Activated naive CD4-positive, alpha-beta T cell treated with anti-CD3 and anti-CD28 coated beads, Interleukin-2, amount 10 ng/mL, durations not matched to agents 7 days and 5 days (primary cell): ENCODE measurements at regions not wholly inside any gene's neighbourhood (a gene's known extent, or its start where the extent isn't known, plus 50 kb on each side); places are given as distances from the start of the nearest gene placed in this dataset.

Experiments used
- CTCF ChIA-PET: fragments of 350-600 bp; sonication (Branson Sonifier 250); formaldehyde crosslinking; loops from one replicate; lab custom pipeline; 2021; ENCODE audit warnings: antibody characterized with exemption; lab: Charles Lee
- DNase-seq: peaks from one replicate; pipeline ENCODE4 v3.0.0-alpha.2; 2020
- H3K27ac Mint-ChIP-seq: one replicate; pipeline ENCODE4 v1.8.0; 2021; ENCODE audit warnings: mild to moderate bottlenecking, moderate library complexity, mixed read lengths
- H3K27me3 Mint-ChIP-seq: one replicate; pipeline ENCODE4 v1.8.0; 2021; ENCODE audit warnings: mild to moderate bottlenecking, mixed read lengths
- H3K36me3 Mint-ChIP-seq: one replicate; pipeline ENCODE4 v1.8.0; 2021; ENCODE audit warnings: mixed read lengths
- H3K4me1 Mint-ChIP-seq: one replicate; pipeline ENCODE4 v1.8.0; 2021; ENCODE audit warnings: mixed read lengths
- H3K4me3 Mint-ChIP-seq: one replicate; pipeline ENCODE4 v1.8.0; 2021; ENCODE audit warnings: mild to moderate bottlenecking, moderate library complexity, mixed read lengths
- H3K9me3 Mint-ChIP-seq: one replicate; pipeline ENCODE4 v1.8.0; 2021; ENCODE audit warnings: mixed read lengths

DNA sequence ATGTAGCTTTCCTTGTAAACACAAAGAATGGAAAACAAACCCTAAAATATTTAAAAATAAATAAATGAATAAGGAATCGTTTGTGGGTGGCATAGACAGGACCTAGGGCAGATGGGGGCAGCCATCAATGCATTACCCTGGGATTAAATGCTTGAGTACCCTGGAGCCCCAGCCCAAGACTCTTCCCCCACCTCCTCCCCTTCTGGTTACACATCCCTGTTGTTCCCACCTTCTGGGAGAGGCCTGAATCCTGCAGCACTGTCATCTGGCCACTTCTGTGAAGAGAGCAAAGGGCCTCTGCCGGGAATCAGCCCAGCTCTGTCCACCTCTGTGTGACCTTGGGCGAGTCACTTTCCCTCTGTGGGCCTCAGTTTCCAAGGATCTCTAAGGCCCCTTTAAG is 61.6 kb upstream of the COL13A1 start:
- Mint-ChIP-seq H3K36me3 (no peaks in the 10 kb centered on the region), H3K4me3 (no peak overlapping the region), H3K4me1 (peaks cover 6% of the 10 kb centered on the region), H3K9me3 (no peaks in the 10 kb centered on the region), H3K27me3 (peaks cover 71% of the 10 kb centered on the region), H3K27ac (no peak overlapping the region)
- no peak for DNase-seq
- CTCF ChIA-PET, result no interaction called here

DNA sequence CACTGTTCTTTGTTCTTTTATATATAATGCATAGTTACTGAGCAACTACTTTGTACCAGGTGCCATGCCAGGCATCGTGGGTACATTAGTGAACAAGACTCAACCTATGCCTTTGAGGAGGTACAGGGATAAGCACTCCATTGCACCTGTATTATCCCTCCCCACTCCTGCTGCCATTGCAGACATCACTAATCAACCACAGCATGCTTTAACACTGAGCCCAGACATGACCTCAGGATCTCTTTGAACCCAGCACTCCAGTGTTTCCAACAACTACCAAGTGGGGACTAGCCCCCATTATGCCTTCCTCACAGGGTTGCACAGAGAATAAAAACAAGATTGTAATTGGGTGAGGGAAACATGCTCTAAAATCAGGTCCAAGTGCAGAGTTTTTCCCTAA is 60.5 kb upstream of the COL13A1 start:
- H3K4me1 Mint-ChIP-seq, result no peaks in the 10 kb centered on the region
- no peak overlapping the region for H3K4me3 Mint-ChIP-seq
- no peaks in the 10 kb centered on the region for H3K9me3 Mint-ChIP-seq
- H3K36me3 Mint-ChIP-seq, result no peaks in the 10 kb centered on the region
- peaks cover 65% of the 10 kb centered on the region for H3K27me3 Mint-ChIP-seq
- no peak for DNase-seq
- CTCF ChIA-PET, result no interaction called here
- no peak overlapping the region for H3K27ac Mint-ChIP-seq

- CTCF ChIA-PET, result interaction anchor here (3.0 kb wide), 1 partner anchor 174 kb away, joined by 21 read pairs; no protein-coding TSS in a partner anchor
- peaks cover 63% of the 10 kb centered on the region for H3K27me3 Mint-ChIP-seq
- no peaks in the 10 kb centered on the region for H3K4me1 Mint-ChIP-seq
- no peak overlapping the region for H3K4me3 Mint-ChIP-seq
- H3K27ac Mint-ChIP-seq, result no peak overlapping the region
- H3K36me3 Mint-ChIP-seq, result no peaks in the 10 kb centered on the region
- DNase-seq, result no peak
- H3K9me3 Mint-ChIP-seq, result no peaks in the 10 kb centered on the region
These were observed 59.9 kb upstream of the COL13A1 start for GRCh38 chr10:69741671-69742355.

- H3K36me3 Mint-ChIP-seq, result no peaks in the 10 kb centered on the region
- H3K9me3 Mint-ChIP-seq, result no peaks in the 10 kb centered on the region
- CTCF ChIA-PET, result interaction anchor here (1.4 to 3.0 kb wide), 2 partner anchors 8 to 173 kb away, joined by 4 to 21 read pairs; no protein-coding TSS in a partner anchor
- H3K4me1 Mint-ChIP-seq, result no peaks in the 10 kb centered on the region
- H3K27me3 Mint-ChIP-seq, result peaks cover 58% of the 10 kb centered on the region
- no peak overlapping the region for H3K4me3 Mint-ChIP-seq
- H3K27ac Mint-ChIP-seq, result no peak overlapping the region
- no peak for DNase-seq
These were observed 59.4 kb upstream of the COL13A1 start for GRCh38 chr10:69742356-69742695.

DNA sequence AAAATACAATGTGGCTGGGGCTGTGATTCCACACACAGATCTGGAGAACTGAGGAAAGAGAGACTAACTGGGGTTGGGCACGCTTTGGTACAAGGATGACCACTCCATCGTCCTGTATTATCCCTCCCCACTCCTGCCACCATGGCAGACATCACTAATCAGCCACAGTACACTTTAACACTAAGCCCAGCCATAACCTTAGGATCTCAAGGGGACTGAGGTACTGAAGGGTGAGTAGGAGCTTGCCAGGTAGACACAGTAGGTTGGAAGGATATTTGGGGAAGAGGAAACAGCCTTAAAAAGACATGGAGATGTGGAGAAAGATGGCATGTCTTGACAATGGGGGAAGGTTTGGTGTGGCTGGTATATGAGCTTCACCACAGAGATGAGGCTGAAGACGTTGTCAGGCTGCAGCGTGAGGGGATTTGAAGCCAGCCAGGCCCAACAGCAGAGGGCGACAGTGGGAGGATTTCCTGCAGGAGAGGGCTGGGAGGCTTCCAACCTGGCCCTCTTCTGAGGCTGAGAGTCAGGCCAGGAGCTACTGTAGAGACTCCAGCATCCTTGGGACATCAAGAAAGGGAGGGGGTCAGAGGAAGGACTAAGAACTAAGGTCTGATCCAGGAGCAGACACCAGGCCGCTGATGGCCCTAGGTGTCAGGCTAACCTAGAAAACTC is 58.6 kb upstream of the COL13A1 start:
- Mint-ChIP-seq H3K9me3 (no peaks in the 10 kb centered on the region), H3K4me3 (no peak overlapping the region), H3K27me3 (peaks cover 55% of the 10 kb centered on the region), H3K36me3 (no peaks in the 10 kb centered on the region), H3K27ac (no peak overlapping the region), H3K4me1 (no peaks in the 10 kb centered on the region)
- CTCF ChIA-PET, result interaction anchor here (1.0 to 3.0 kb wide), 5 partner anchors 9 to 173 kb away, joined by 3 to 21 read pairs (median 3); partner anchors contain the start of gene COL13A1
- peak; percentile 45 for DNase-seq

GRCh38 chr10:69744971-69745370 is 56.7 kb upstream of the COL13A1 start:
- no peak overlapping the region for H3K27ac Mint-ChIP-seq
- H3K27me3 Mint-ChIP-seq, result peaks cover 57% of the 10 kb centered on the region
- no peak overlapping the region for H3K4me3 Mint-ChIP-seq
- no peaks in the 10 kb centered on the region for H3K4me1 Mint-ChIP-seq
- H3K9me3 Mint-ChIP-seq, result no peaks in the 10 kb centered on the region
- H3K36me3 Mint-ChIP-seq, result no peaks in the 10 kb centered on the region
- CTCF ChIA-PET, result no interaction called here
- DNase-seq, result no peak

GRCh38 chr10:69745698-69746097 is 56.0 kb upstream of the COL13A1 start:
- DNase-seq, result no peak
- CTCF ChIA-PET, result interaction anchor here (0.9 kb wide), 1 partner anchor 172 kb away, joined by 4 read pairs; no protein-coding TSS in a partner anchor
- Mint-ChIP-seq H3K27me3 (peaks cover 62% of the 10 kb centered on the region), H3K36me3 (no peaks in the 10 kb centered on the region), H3K4me3 (no peak overlapping the region), H3K27ac (no peak overlapping the region), H3K4me1 (no peaks in the 10 kb centered on the region), H3K9me3 (no peaks in the 10 kb centered on the region)

DNA sequence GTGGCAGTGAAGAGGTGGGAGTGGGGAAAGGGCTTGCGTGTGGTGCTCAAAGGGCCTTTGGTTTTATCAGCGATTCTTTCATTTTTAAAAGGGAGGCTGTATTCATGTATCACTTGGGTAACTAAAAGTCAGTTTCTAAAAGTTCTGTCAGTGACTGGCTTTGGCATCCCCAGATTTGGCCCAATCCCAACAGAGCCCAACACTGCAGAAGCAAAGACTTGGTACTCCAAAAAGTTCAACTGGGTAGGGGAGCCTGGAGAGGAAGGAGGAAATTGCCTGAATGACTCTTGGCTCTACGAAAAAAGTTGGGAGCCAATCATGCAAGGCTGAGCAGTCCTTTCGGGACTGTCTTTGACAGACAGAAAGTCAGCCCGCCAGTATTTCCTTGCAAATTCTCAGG is 54.5 kb upstream of the COL13A1 start:
- CTCF ChIA-PET, result no interaction called here
- Mint-ChIP-seq H3K36me3 (no peaks in the 10 kb centered on the region), H3K27me3 (peaks cover 60% of the 10 kb centered on the region), H3K27ac (no peak overlapping the region), H3K4me3 (no peak overlapping the region), H3K4me1 (no peaks in the 10 kb centered on the region), H3K9me3 (no peaks in the 10 kb centered on the region)
- no peak for DNase-seq

DNA sequence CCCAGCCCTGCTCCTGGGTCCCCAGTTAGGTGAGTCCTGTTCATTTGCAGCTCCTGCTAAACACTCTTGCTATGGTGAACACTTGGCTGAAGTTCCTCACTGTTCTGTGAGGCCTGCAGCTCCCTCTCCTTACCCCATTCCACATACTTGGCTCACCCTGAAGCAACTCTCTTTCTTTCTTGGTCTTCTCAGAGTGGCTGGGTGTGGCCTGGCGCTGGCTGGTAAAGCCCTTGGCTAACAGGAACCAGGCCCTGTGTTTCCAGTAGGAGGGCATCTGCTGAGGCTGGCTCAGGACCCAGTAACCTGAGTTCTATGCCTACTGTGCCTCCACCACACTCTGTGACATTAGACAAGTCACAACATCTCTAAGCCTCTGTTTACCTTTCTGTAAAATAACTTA is 53.1 kb upstream of the COL13A1 start:
- CTCF ChIA-PET, result interaction anchor here (1.1 kb wide), 1 partner anchor 166 kb away, joined by 3 read pairs; no protein-coding TSS in a partner anchor
- no peak overlapping the region for H3K4me3 Mint-ChIP-seq
- H3K4me1 Mint-ChIP-seq, result no peaks in the 10 kb centered on the region
- H3K27me3 Mint-ChIP-seq, result peaks cover 66% of the 10 kb centered on the region
- no peaks in the 10 kb centered on the region for H3K36me3 Mint-ChIP-seq
- no peaks in the 10 kb centered on the region for H3K9me3 Mint-ChIP-seq
- H3K27ac Mint-ChIP-seq, result no peak overlapping the region
- DNase-seq, result no peak

DNA sequence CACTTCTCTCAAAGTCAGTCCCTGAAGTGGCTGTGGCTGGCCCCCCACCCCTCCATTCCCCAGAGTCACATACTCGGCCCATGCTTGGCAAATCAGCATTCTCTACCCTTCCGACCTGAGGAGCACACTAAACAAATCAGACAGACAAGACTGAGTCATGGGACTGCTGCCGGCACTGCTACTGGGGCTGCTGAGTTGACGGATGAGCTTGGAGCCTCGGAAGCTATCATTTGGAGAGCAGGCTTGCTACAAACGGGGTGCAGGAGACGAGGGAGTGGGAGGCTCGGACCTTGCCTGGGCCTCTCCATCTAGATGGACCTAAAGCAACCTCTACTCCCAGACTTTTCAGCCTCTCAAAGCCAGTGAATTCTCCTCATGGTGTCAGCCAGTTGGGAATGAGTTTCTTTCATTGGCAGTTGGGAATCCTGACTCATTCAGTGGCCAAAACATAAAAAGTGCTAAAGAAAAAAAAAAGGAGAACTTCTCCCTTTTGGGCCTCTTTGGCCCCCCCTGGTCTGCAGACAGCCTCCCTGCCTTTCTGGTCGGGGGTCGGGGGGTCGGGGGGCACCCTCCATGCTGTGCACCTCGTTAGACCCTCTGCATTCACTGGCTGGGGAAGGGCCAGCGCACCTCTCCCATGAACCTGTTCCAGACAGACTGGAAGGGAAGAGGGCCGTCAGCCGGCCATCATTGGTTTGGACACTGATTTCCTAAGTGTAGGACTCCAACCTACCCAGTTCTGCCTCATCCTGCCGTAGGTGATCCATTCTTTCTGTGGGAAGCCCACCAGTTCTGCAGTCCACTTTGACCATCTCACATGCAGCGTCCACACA is 52.3 kb upstream of the COL13A1 start:
- Mint-ChIP-seq H3K27me3 (peaks cover 58% of the 10 kb centered on the region), H3K4me3 (no peak overlapping the region)

DNA sequence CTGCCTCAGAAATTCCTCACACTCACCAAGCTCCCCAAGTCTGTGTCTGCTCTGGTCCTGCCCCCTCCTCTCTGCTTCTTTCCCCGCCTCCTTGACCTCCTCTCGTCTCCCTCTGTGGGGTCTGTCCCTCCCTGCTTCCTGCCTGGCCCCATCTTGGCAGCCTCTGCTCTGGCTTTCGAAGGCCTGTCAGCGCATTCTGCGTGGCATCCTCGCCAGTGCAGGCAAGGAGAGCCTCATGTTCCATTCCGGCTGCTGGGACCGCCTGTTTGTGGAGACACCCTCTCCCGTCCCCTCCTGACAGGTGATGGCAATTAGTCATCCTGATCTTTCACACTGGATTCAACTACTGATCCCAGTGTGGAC is 51.7 kb upstream of the COL13A1 start:
- no peaks in the 10 kb centered on the region for H3K36me3 Mint-ChIP-seq
- H3K27ac Mint-ChIP-seq, result no peak overlapping the region

More for the DNA sequence above, 52.3 kb upstream of the COL13A1 start:
- Mint-ChIP-seq H3K9me3 (no peaks in the 10 kb centered on the region), H3K36me3 (no peaks in the 10 kb centered on the region), H3K4me1 (no peaks in the 10 kb centered on the region), H3K27ac (no peak overlapping the region)
- no peak for DNase-seq
- CTCF ChIA-PET, result interaction anchor here (1.1 kb wide), 1 partner anchor 165 kb away, joined by 3 read pairs; no protein-coding TSS in a partner anchor

DNA sequence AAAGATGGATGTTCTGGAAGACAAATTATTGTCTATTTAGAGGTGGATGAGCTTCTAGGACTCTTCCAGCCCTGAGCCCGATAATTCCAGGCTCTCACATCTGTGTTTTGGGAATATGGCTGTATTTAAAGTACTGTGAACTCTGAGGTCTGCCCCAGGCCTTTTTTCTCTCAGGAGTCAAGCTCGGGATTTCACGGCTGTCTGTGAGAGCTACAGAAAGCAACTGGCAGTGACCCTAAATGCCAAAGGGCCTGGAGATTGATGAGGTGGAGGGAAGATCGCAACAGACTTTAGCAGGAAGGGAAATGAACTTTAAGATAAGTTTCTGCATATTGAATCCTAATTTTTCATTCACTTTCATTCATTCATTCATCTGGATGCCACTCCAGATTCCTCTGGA is 51.0 kb upstream of the COL13A1 start:
- Mint-ChIP-seq H3K4me3 (no peak overlapping the region), H3K27me3 (peaks cover 52% of the 10 kb centered on the region), H3K27ac (no peak overlapping the region), H3K4me1 (no peaks in the 10 kb centered on the region), H3K9me3 (no peaks in the 10 kb centered on the region), H3K36me3 (no peaks in the 10 kb centered on the region)
- CTCF ChIA-PET, result no interaction called here
- DNase-seq, result no peak

More for the DNA sequence above, 51.7 kb upstream of the COL13A1 start:
- Mint-ChIP-seq H3K9me3 (no peaks in the 10 kb centered on the region), H3K4me1 (no peaks in the 10 kb centered on the region), H3K27me3 (peaks cover 53% of the 10 kb centered on the region), H3K4me3 (no peak overlapping the region)
- CTCF ChIA-PET, result no interaction called here
- DNase-seq, result no peak

GRCh38 chr10:69751214-69751613 is 50.5 kb upstream of the COL13A1 start:
- Mint-ChIP-seq H3K4me1 (no peaks in the 10 kb centered on the region), H3K9me3 (no peaks in the 10 kb centered on the region), H3K36me3 (no peaks in the 10 kb centered on the region), H3K4me3 (no peak overlapping the region), H3K27me3 (peaks cover 52% of the 10 kb centered on the region), H3K27ac (no peak overlapping the region)
- DNase-seq, result no peak
- CTCF ChIA-PET, result no interaction called here
